GM04504 (cell line): ENCODE measurements at regions not wholly inside any gene's neighbourhood (a gene's known extent, or its start where the extent isn't known, plus 50 kb on each side); places are given as distances from the start of the nearest gene placed in this dataset.
"Not testable (repeated sequence)": the region's sequence is repeated elsewhere in the genome, so short reads cannot be mapped to it uniquely, and the experiment has no call there.

Source experiments
- DNase-seq: peaks from one replicate; pipeline ENCODE4 v3.0.0-alpha.2; 2012; ENCODE audit warnings: low read depth

GRCh38 chr20:50449738-50450492 lies 60.3 kb upstream of the PTPN1 start:
- no peak for DNase-seq

- no peak for DNase-seq
These were observed 59.7 kb upstream of the PTPN1 start for GRCh38 chr20:50450493-50450826.

- no peak for DNase-seq
These were observed 59.1 kb upstream of the PTPN1 start for GRCh38 chr20:50450881-50451752.

GRCh38 chr20:50451792-50452425 lies 58.3 kb upstream of the PTPN1 start:
- not testable (repeated sequence) for DNase-seq

- no peak for DNase-seq
These were observed 56.5 kb upstream of the PTPN1 start for GRCh38 chr20:50453533-50454244.

- not testable (repeated sequence) for DNase-seq
These were observed 54.9 kb upstream of the PTPN1 start for GRCh38 chr20:50455245-50455644.

GRCh38 chr20:50455656-50456451 lies 54.3 kb upstream of the PTPN1 start:
- DNase-seq = no peak

GRCh38 chr20:50456452-50457324 lies 53.5 kb upstream of the PTPN1 start:
- DNase-seq = no peak

GRCh38 chr20:50459124-50459918 lies 50.9 kb upstream of the PTPN1 start:
- DNase-seq = no peak

GRCh38 chr20:50460115-50460607 lies 50.0 kb upstream of the PTPN1 start:
- DNase-seq = no peak
